ENCODE measurements at regions not wholly inside any gene's neighbourhood (a gene's known extent, or its start where the extent isn't known, plus 50 kb on each side); places are given as distances from the start of the nearest gene placed in this dataset.
A peak's percentile ranks its signal among the peaks of the same experiment; 100 is the strongest.

- DNase-seq: no peak
These were observed 113.6 kb downstream of the LSMEM1 start for GRCh38 chr7:112594397-112594796.

GRCh38 chr7:112596260-112596659 lies 115.5 kb downstream of the LSMEM1 start:
- no peak for DNase-seq

GRCh38 chr7:112596981-112597380 lies 116.2 kb downstream of the LSMEM1 start:
- no peak for DNase-seq

- DNase-seq: no peak
These were observed 122.9 kb downstream of the LSMEM1 start for GRCh38 chr7:112603673-112604072.

GRCh38 chr7:112610636-112611035 lies 129.8 kb downstream of the LSMEM1 start:
- DNase-seq: no peak

GRCh38 chr7:112615701-112616100 lies 134.9 kb downstream of the LSMEM1 start:
- DNase-seq: no peak

- DNase-seq: no peak
These were observed 135.5 kb downstream of the LSMEM1 start for GRCh38 chr7:112616295-112616694.

GRCh38 chr7:112619343-112619742 lies 138.6 kb downstream of the LSMEM1 start:
- no peak for DNase-seq

GRCh38 chr7:112622159-112622715 lies 141.4 kb downstream of the LSMEM1 start:
- DNase-seq: no peak

- no peak for DNase-seq
These were observed 143.6 kb downstream of the LSMEM1 start for GRCh38 chr7:112624416-112624815.

GRCh38 chr7:112630565-112630964 lies 149.8 kb downstream of the LSMEM1 start:
- no peak for DNase-seq

GRCh38 chr7:112634107-112634506 lies 153.3 kb downstream of the LSMEM1 start:
- DNase-seq: no peak

- no peak for DNase-seq
These were observed 154.5 kb downstream of the TMEM168 start for GRCh38 chr7:112635742-112636141.

- no peak for DNase-seq
These were observed 151.4 kb downstream of the TMEM168 start for GRCh38 chr7:112638675-112639400.

GRCh38 chr7:112640685-112641084 lies 149.5 kb downstream of the TMEM168 start:
- DNase-seq: no peak

- peak; percentile 99 to 100 for DNase-seq
These were observed 143.4 kb downstream of the TMEM168 start for GRCh38 chr7:112646783-112647182.

GRCh38 chr7:112648781-112649180 lies 141.4 kb downstream of the TMEM168 start:
- no peak for DNase-seq

GRCh38 chr7:112649560-112649959 lies 140.6 kb downstream of the TMEM168 start:
- no peak for DNase-seq

- no peak for DNase-seq
These were observed 135.6 kb downstream of the TMEM168 start for GRCh38 chr7:112654322-112655216.

- peak; percentile 7 to 68 for DNase-seq
These were observed 124.5 kb downstream of the TMEM168 start for GRCh38 chr7:112665709-112666108.

- no peak for DNase-seq
These were observed 121.6 kb downstream of the TMEM168 start for GRCh38 chr7:112668561-112668960.

- no peak for DNase-seq
These were observed 120.9 kb downstream of the TMEM168 start for GRCh38 chr7:112669306-112669705.

- no peak for DNase-seq
These were observed 120.0 kb downstream of the TMEM168 start for GRCh38 chr7:112670193-112670592.

GRCh38 chr7:112678626-112679025 lies 111.6 kb downstream of the TMEM168 start:
- no peak for DNase-seq
